Left lung (tissue), 4 donors: ENCODE measurements at regions not wholly inside any gene's neighbourhood (a gene's known extent, or its start where the extent isn't known, plus 50 kb on each side); places are given as distances from the start of the nearest gene placed in this dataset.

ENCODE experiments used
- ATAC-seq: fragments of 200-7000 bp; cut with Tn5 transposase; one replicate; pipeline ENCODE4 v1.9.1; 2020; ENCODE audit warnings: moderate library complexity
- DNase-seq, 4 donors: peaks; one replicate each; pipeline ENCODE4 v3.0.0-alpha.2; 2013 to 2020
- H3K27ac ChIP-seq, 2 donors: fragments of 200-600 bp; sonication (generic) in 1 of 2; one replicate each; pipeline versions ENCODE4 v1.5.0 to v1.8.0; 2020 to 2021
- H3K27me3 ChIP-seq, 2 donors: fragments of 200-600 bp; sonication (generic) in 1 of 2; one replicate each; pipeline versions ENCODE4 v1.5.0 to v1.8.0; 2020 to 2021
- H3K36me3 ChIP-seq, 2 donors: fragments of 200-600 bp; sonication (generic) in 1 of 2; one replicate each; pipeline versions ENCODE4 v1.5.0 to v1.8.0; 2020 to 2021
- H3K4me1 ChIP-seq, 2 donors: fragments of 200-600 bp; one replicate each; pipeline ENCODE4 v1.8.0; 2021
- H3K4me3 ChIP-seq, 2 donors: fragments of 200-600 bp; sonication (generic) in 1 of 2; one replicate each; pipeline versions ENCODE4 v1.5.0 to v1.8.0; 2020 to 2021; ENCODE audit warnings: mild to moderate bottlenecking in 1 of 2
- H3K9me3 ChIP-seq, 2 donors: fragments of 200-600 bp; sonication (generic) in 1 of 2; one replicate each; pipeline versions ENCODE4 v1.5.0 to v1.8.0; 2020 to 2021
- intact Hi-C, 2 donors: fragments of 100-400 bp; cut with DNase I; formaldehyde crosslinking; loops; one replicate each; pipeline versions ENCODE4 v1.11.2 to v1.14.2; 2022
- TF ChIP-seq, protein P1 (sequence below), 2 donors: fragments of 200-600 bp; sonication (generic) in 1 of 2; IDR thresholded peaks; one replicate each; pipeline versions ENCODE4 v1.5.0 to v1.8.0; 2021; ENCODE audit warnings: antibody characterized with exemption in 2 of 2
- donor health status: DM: no; HTN: yes; CAD: no.
- donor health status: DM: no; HTN: no; CAD: no.

DNA sequence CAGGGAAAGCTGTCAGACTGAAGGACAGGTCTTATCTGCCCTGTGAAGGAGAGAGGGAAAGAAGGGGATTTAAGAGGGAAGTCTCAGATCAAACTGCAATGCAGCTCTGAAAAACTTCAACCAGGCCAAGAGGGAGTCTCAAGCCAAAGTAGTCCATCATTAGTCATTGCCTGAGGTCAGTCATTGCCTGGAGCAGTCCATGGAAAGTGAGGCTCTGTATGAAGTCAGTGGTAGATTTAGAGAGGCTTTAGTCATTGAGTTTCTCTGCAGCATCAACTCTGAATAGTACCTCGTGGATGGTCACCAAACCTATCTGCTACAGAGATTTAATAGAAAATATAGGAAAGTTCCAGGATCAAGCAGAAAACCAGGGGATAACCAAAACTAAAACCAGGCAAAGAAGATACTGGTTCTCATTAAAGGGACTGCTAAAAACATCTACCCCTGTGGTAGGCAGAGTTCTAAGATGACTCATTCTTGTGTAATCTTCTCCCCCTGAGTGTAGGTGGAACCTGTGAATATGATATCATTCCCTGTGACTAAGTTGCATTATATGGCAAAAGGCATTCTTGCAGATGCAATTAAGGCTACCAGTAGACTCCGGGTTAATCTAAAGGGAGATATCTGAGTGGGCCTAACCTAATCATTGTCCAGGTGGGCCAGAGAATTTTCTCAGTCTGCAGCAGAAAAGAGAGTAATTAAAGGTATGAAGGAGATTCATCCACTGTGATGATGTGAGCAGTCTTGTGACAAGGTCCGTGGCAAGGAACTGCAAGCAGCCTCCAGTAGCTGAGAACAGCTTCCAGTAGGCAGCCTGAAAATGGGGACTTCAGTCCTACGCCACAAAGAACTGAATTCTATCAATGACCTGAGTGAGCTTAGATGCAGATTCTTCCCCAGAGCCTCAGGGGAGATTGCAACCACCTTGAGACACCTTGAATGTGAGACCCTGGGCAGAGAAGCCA is 123.1 kb downstream of the GALC start:
- Histone ChIP-seq H3K9me3 (no peaks in the 10 kb centered on the region), H3K27me3 (no peaks in the 10 kb centered on the region), H3K27ac (no peak overlapping the region), H3K36me3 (no peaks in the 10 kb centered on the region), H3K4me1 (no peaks in the 10 kb centered on the region), H3K4me3 (no peak overlapping the region)
- intact Hi-C loops: no loop called here
- DNase-seq (no peak), ATAC-seq (peak; percentile 41)
- TF ChIP-seq, protein P1, sequence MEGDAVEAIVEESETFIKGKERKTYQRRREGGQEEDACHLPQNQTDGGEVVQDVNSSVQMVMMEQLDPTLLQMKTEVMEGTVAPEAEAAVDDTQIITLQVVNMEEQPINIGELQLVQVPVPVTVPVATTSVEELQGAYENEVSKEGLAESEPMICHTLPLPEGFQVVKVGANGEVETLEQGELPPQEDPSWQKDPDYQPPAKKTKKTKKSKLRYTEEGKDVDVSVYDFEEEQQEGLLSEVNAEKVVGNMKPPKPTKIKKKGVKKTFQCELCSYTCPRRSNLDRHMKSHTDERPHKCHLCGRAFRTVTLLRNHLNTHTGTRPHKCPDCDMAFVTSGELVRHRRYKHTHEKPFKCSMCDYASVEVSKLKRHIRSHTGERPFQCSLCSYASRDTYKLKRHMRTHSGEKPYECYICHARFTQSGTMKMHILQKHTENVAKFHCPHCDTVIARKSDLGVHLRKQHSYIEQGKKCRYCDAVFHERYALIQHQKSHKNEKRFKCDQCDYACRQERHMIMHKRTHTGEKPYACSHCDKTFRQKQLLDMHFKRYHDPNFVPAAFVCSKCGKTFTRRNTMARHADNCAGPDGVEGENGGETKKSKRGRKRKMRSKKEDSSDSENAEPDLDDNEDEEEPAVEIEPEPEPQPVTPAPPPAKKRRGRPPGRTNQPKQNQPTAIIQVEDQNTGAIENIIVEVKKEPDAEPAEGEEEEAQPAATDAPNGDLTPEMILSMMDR (IDR thresholded peaks at IDR 0.05): no peak

DNA sequence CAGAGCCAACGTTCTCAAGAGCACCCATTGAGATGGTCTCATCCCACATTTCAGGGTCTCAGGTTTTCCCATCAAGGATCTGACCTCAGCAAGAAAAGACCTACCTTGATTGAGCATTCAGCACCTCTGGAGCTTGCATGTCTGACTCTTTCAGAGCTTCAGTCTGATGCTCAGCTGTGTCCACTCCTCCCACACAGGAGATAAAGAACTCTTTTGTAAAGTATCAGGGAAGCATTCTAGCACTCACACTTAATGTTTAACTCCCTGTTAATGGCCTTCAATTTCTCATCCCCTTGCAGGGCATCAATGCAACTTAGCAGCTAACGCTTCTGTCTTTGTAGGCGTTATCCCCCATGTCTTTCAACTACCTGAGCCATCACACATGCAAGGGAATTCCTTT is 124.1 kb downstream of the GALC start:
- intact Hi-C loops: no loop called here
- H3K27me3 ChIP-seq: no peaks in the 10 kb centered on the region
- TF ChIP-seq, protein P1 (IDR thresholded peaks at IDR 0.05): no peak
- no peak overlapping the region for H3K4me3 ChIP-seq
- DNase-seq (no peak), ATAC-seq (no peak)
- H3K27ac ChIP-seq: no peak overlapping the region
- no peaks in the 10 kb centered on the region for H3K36me3 ChIP-seq
- H3K9me3 ChIP-seq: no peaks in the 10 kb centered on the region
- H3K4me1 ChIP-seq: no peaks in the 10 kb centered on the region

DNA sequence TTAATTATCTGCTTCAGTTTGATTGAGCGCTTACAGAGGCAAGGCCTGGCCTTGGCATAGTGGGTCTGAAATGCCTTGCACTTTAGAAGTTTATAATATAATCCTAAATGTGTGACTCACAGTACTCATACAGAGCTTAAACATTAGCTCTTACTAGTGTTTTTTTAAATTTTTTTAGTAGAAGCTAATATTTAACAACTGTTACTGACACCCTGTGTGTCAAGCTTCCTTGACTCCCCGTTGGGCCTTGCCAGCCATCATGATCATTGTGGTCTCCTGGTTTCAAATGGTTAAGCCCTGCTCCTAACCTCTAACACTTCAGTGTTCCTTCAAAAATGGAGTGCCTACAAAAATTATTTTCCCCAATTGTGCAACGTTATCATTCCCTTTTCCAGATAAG is 126.9 kb downstream of the GALC start:
- intact Hi-C loops: no loop called here
- Histone ChIP-seq H3K36me3 (no peaks in the 10 kb centered on the region), H3K4me3 (no peak overlapping the region), H3K9me3 (no peaks in the 10 kb centered on the region), H3K27ac (no peak overlapping the region), H3K4me1 (no peaks in the 10 kb centered on the region), H3K27me3 (no peaks in the 10 kb centered on the region)
- DNase-seq (no peak), ATAC-seq (no peak)
- TF ChIP-seq, protein P1 (IDR thresholded peaks at IDR 0.05): no peak

DNA sequence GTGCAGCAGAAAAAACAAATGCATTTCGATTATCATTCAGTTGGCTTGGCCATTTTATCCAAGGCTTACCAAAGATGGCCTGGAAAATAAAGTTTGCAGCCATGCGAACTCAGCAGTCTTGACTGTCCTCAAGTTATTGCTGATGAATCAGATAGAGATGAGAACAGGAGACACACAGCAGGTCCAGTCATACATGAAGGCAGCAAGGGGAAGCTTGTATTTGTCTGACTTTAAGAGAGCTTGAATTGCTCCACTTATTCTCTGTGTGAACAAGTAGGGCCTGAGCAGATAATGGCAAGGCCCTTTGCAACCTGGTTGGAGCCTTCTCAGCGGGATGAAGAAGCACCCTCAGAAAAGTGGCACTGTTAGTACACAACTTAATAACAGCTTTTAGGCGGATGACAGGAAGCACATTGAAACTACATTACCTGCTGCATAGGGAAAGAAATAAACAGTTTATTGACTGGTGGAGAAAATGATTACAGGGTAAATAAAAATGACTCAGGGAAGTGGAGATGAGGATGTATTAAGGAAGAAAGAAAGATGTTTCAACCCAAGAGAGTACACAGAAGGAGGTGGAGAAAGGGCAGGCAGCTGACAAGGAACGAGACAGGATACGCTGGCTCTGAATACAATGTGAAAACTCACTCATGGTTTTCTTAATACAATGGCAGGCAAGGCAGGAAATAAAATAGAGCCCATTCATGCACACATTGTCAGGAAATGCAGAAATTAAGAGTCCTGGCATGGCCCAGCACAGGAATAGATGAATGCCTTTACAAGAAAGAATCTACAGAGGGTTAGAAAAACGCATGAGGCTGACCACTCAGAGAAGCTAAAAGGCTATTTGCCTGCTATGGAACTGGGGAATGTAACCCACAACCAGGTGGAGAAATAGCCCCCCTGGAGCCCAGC is 128.4 kb downstream of the GALC start:
- ATAC-seq: no peak
- H3K9me3 ChIP-seq: no peaks in the 10 kb centered on the region
- no peak overlapping the region for H3K27ac ChIP-seq
- TF ChIP-seq, protein P1 (IDR thresholded peaks at IDR 0.05): no peak
- DNase-seq: no peak
- no peak overlapping the region for H3K4me3 ChIP-seq
- H3K4me1 ChIP-seq: no peaks in the 10 kb centered on the region
- intact Hi-C loops: no loop called here
- no peaks in the 10 kb centered on the region for H3K36me3 ChIP-seq
- no peaks in the 10 kb centered on the region for H3K27me3 ChIP-seq

DNA sequence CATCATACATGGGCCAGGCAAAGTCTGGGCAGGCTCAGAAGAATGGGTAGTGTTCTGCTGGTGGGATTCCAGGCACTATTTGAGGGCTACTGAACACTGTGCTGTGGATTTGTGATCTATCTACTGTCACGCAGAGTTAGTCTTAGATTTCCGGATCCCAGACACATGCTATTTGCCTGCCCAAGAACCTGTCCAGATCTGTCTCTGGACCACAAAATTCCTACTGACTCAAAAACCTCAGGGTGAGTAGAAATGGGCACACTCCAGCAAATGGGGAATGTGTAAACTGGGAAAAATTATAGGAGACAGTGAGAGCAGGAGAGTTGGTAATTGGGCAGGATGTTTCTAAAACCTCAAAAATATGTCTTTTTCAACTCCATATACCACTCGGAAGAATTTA is 129.9 kb downstream of the GALC start:
- no peaks in the 10 kb centered on the region for H3K9me3 ChIP-seq
- H3K36me3 ChIP-seq: no peaks in the 10 kb centered on the region
- intact Hi-C loops: no loop called here

More for the DNA sequence above, 129.9 kb downstream of the GALC start:
- no peak overlapping the region for H3K4me3 ChIP-seq
- no peaks in the 10 kb centered on the region for H3K27me3 ChIP-seq
- no peaks in the 10 kb centered on the region for H3K4me1 ChIP-seq
- TF ChIP-seq, protein P1 (IDR thresholded peaks at IDR 0.05): no peak
- ATAC-seq (no peak), DNase-seq (no peak)
- H3K27ac ChIP-seq: no peak overlapping the region
